Neural progenitor cell (in vitro differentiated cells): ENCODE measurements at regions not wholly inside any gene's neighbourhood (a gene's known extent, or its start where the extent isn't known, plus 50 kb on each side); places are given as distances from the start of the nearest gene placed in this dataset.
A peak's percentile ranks its signal among the peaks of the same experiment; 100 is the strongest.

Experiments
- DNase-seq: peaks from one replicate; pipeline ENCODE4 v3.0.0-alpha.2; 2016; ENCODE audit warnings: low spot score
- H2AFZ ChIP-seq: fragments of 200-600 bp; sonication (generic); replicated peaks from 2 replicates; pipeline ENCODE4 v1.6.1; 2016; ENCODE audit warnings: antibody characterized with exemption
- H3F3A ChIP-seq: fragments of 200-600 bp; sonication (generic); 2 replicates; pipeline ENCODE4 v1.6.1; 2016; ENCODE audit warnings: antibody characterized with exemption, low read depth
- H3K27ac ChIP-seq: fragments of 200-600 bp; sonication (generic); 2 replicates; pipeline ENCODE4 v1.5.1; 2016; ENCODE audit warnings: mild to moderate bottlenecking
- H3K27me3 ChIP-seq: fragments of 200-600 bp; sonication (generic); 2 replicates; pipeline ENCODE4 v1.6.1; 2016; ENCODE audit warnings: mild to moderate bottlenecking, moderate library complexity
- H3K36me3 ChIP-seq: fragments of 200-600 bp; sonication (generic); 2 replicates; pipeline ENCODE4 v1.5.1; 2016
- H3K4me1 ChIP-seq: fragments of 200-600 bp; sonication (generic); 2 replicates; pipeline ENCODE4 v1.6.1; 2016; ENCODE audit warnings: mixed run types
- H3K4me2 ChIP-seq: fragments of 200-600 bp; sonication (generic); 2 replicates; pipeline ENCODE4 v1.6.1; 2016
- H3K4me3 ChIP-seq: fragments of 200-600 bp; sonication (generic); 2 replicates; pipeline ENCODE4 v1.5.1; 2016
- H3K79me2 ChIP-seq: fragments of 200-600 bp; sonication (generic); 2 replicates; pipeline ENCODE4 v1.6.1; 2016; ENCODE audit warnings: low read depth
- H3K9ac ChIP-seq: fragments of 200-600 bp; sonication (generic); 2 replicates; pipeline ENCODE4 v1.6.1; 2016
- H3K9me3 ChIP-seq: fragments of 200-600 bp; sonication (generic); 2 replicates; pipeline ENCODE4 v1.5.1; 2016; ENCODE audit warnings: low read depth
- H4K20me1 ChIP-seq: fragments of 200-600 bp; sonication (generic); 2 replicates; pipeline ENCODE4 v1.6.1; 2016; ENCODE audit warnings: low read depth
- H3K27ac Mint-ChIP-seq: 3 replicates; pipeline ENCODE4 v1.8.0; 2021; ENCODE audit warnings: mixed read lengths
- H3K27me3 Mint-ChIP-seq: 2 replicates; pipeline ENCODE4 v1.8.0; 2022; ENCODE audit warnings: low read depth, mild to moderate bottlenecking, inconsistent platforms, moderate library complexity, mixed read lengths; ENCODE audit not compliant: insufficient read depth
- H3K36me3 Mint-ChIP-seq: 3 replicates; pipeline ENCODE4 v1.8.0; 2021; ENCODE audit warnings: mixed read lengths
- H3K4me1 Mint-ChIP-seq: 3 replicates; pipeline ENCODE4 v1.8.0; 2021; ENCODE audit warnings: mixed read lengths
- H3K4me3 Mint-ChIP-seq: 3 replicates; pipeline ENCODE4 v1.8.0; 2021; ENCODE audit warnings: mild to moderate bottlenecking, moderate library complexity, mixed read lengths
- H3K9me3 Mint-ChIP-seq: 3 replicates; pipeline ENCODE4 v1.8.0; 2020; ENCODE audit warnings: mixed read lengths
- EZH2 ChIP-seq: fragments of 200-600 bp; sonication (generic); IDR thresholded peaks from 2 replicates; pipeline ENCODE4 v1.6.1; 2017; ENCODE audit warnings: antibody characterized with exemption, mild to moderate bottlenecking, moderate library complexity
- EZH2phosphoT487 ChIP-seq: fragments of 200-600 bp; sonication (generic); IDR thresholded peaks from 2 replicates; pipeline ENCODE4 v1.6.1; 2017; ENCODE audit warnings: antibody characterized with exemption
- TF ChIP-seq, protein P1 (sequence below): fragments of 200-600 bp; sonication (generic); IDR thresholded peaks from 2 replicates; pipeline ENCODE4 v1.5.1; 2017; ENCODE audit warnings: antibody characterized with exemption, mild to moderate bottlenecking

DNA sequence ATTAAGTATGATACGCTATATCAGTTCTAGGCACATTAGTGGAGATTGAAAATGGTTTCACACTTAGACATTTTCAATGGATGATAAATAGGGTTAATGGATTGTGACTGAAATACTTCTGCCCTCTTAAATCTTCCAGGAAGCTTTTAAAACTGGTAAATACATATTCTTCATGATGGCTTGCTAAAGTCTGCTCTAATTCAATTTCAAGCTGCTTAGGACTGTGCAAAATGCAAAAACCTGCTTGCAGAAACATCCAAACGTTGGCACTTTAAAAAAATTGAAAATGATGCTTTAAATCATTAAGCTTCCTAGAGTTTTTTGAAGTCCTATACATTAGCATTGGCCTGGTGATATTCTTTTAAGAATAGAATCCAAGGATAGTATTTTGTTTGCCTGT, 214.8 kb upstream of the FSHR start:
- Histone ChIP-seq H4K20me1 (no peaks in the 10 kb centered on the region), H3K9ac (no peak overlapping the region), H3K79me2 (no peaks in the 10 kb centered on the region), H3K27me3 (no peaks in the 10 kb centered on the region), H3K4me1 (no peaks in the 10 kb centered on the region), H3F3A (no peaks in the 10 kb centered on the region), H3K4me2 (no peak overlapping the region), H3K4me3 (no peak overlapping the region), H3K27ac (no peak overlapping the region), H3K9me3 (no peaks in the 10 kb centered on the region), H3K36me3 (no peaks in the 10 kb centered on the region), H2AFZ (peak overlapping the region; percentile 69)
- no peaks in the 10 kb centered on the region for H3K9me3 Mint-ChIP-seq
- no peak overlapping the region for H3K4me3 Mint-ChIP-seq
- H3K27ac Mint-ChIP-seq, result no peak overlapping the region
- no peaks in the 10 kb centered on the region for H3K27me3 Mint-ChIP-seq
- peaks cover 10% of the 10 kb centered on the region for H3K4me1 Mint-ChIP-seq
- TF ChIP-seq, protein P1, sequence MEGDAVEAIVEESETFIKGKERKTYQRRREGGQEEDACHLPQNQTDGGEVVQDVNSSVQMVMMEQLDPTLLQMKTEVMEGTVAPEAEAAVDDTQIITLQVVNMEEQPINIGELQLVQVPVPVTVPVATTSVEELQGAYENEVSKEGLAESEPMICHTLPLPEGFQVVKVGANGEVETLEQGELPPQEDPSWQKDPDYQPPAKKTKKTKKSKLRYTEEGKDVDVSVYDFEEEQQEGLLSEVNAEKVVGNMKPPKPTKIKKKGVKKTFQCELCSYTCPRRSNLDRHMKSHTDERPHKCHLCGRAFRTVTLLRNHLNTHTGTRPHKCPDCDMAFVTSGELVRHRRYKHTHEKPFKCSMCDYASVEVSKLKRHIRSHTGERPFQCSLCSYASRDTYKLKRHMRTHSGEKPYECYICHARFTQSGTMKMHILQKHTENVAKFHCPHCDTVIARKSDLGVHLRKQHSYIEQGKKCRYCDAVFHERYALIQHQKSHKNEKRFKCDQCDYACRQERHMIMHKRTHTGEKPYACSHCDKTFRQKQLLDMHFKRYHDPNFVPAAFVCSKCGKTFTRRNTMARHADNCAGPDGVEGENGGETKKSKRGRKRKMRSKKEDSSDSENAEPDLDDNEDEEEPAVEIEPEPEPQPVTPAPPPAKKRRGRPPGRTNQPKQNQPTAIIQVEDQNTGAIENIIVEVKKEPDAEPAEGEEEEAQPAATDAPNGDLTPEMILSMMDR, result no peak
- TF ChIP-seq EZH2phosphoT487 (no peak), EZH2 (no peak)
- DNase-seq, result no peak
- H3K36me3 Mint-ChIP-seq, result no peaks in the 10 kb centered on the region

DNA sequence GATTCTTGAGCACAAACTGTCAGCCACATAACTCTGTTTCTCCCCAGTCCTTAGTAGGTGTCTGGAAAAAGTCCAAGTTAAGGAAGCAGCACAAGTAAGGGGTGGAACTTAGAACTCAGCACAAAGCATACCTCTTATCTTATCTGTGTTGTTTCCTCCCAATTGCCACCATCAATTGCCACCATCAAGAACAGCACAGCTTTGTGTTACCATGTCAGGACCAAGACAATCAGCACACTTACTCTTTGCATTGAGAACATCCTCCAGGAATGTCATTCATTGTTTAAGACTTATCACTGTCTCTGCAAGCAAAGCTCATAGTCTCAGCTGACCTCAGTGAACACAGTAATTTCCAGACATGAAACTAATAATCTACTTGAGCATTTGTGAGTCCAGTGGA, 212.7 kb upstream of the FSHR start:
- H3K27ac ChIP-seq, result no peak overlapping the region
- no peak overlapping the region for H3K27ac Mint-ChIP-seq

DNA sequence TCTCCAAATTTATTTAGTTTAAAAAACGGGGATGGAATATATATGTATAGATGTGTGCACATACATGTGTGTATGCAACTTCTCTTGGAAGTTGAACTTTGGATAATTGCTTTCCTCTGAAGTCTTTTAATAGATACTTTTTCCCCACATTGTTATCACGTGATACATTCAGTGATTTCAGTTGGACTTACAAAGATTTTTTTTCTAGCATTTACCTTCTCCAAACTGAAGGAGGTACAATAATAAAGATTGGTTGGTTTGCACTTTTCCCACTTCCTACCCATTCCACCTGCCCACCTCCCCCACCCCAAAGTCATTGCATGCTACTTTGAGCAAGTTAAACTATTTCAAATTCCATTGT, 206.1 kb upstream of the FSHR start:
- no peak overlapping the region for H3K4me3 Mint-ChIP-seq
- H2AFZ ChIP-seq, result no peak overlapping the region

More for the DNA sequence above, 212.7 kb upstream of the FSHR start:
- Mint-ChIP-seq H3K4me3 (no peak overlapping the region), H3K4me1 (peaks cover 10% of the 10 kb centered on the region), H3K27me3 (peaks cover 2% of the 10 kb centered on the region), H3K9me3 (no peaks in the 10 kb centered on the region), H3K36me3 (no peaks in the 10 kb centered on the region)
- no peak for DNase-seq
- H2AFZ ChIP-seq, result no peak overlapping the region
- H3F3A ChIP-seq, result no peaks in the 10 kb centered on the region
- H3K9ac ChIP-seq, result no peak overlapping the region
- no peak overlapping the region for H3K4me3 ChIP-seq
- H3K36me3 ChIP-seq, result no peaks in the 10 kb centered on the region
- no peaks in the 10 kb centered on the region for H4K20me1 ChIP-seq
- H3K4me2 ChIP-seq, result no peak overlapping the region
- H3K79me2 ChIP-seq, result no peaks in the 10 kb centered on the region
- no peaks in the 10 kb centered on the region for H3K27me3 ChIP-seq
- H3K4me1 ChIP-seq, result no peaks in the 10 kb centered on the region
- TF ChIP-seq EZH2, result no peak
- TF ChIP-seq, protein P1, result no peak
- no peak for TF ChIP-seq EZH2phosphoT487
- H3K9me3 ChIP-seq, result no peaks in the 10 kb centered on the region

More for the DNA sequence above, 206.1 kb upstream of the FSHR start:
- H3K4me1 Mint-ChIP-seq, result no peaks in the 10 kb centered on the region
- no peaks in the 10 kb centered on the region for H3K9me3 Mint-ChIP-seq
- peaks cover 2% of the 10 kb centered on the region for H3K27me3 Mint-ChIP-seq
- TF ChIP-seq, protein P1, result no peak
- no peak for TF ChIP-seq EZH2phosphoT487
- no peak for TF ChIP-seq EZH2
- no peak overlapping the region for H3K9ac ChIP-seq
- H3K36me3 ChIP-seq, result no peaks in the 10 kb centered on the region
- no peak overlapping the region for H3K27ac Mint-ChIP-seq
- H3K36me3 Mint-ChIP-seq, result no peaks in the 10 kb centered on the region
- no peak for DNase-seq
- H3K9me3 ChIP-seq, result no peaks in the 10 kb centered on the region
- H3K79me2 ChIP-seq, result no peaks in the 10 kb centered on the region
- H4K20me1 ChIP-seq, result no peaks in the 10 kb centered on the region
- no peaks in the 10 kb centered on the region for H3K27me3 ChIP-seq
- peak overlapping the region; percentile 36 for H3K4me2 ChIP-seq
- H3F3A ChIP-seq, result no peaks in the 10 kb centered on the region
- no peak overlapping the region for H3K4me3 ChIP-seq
- H3K4me1 ChIP-seq, result peaks cover 12% of the 10 kb centered on the region
- no peak overlapping the region for H3K27ac ChIP-seq
